ENCODE measurements at regions not wholly inside any gene's neighbourhood (a gene's known extent, or its start where the extent isn't known, plus 50 kb on each side); places are given as distances from the start of the nearest gene placed in this dataset.

DNA sequence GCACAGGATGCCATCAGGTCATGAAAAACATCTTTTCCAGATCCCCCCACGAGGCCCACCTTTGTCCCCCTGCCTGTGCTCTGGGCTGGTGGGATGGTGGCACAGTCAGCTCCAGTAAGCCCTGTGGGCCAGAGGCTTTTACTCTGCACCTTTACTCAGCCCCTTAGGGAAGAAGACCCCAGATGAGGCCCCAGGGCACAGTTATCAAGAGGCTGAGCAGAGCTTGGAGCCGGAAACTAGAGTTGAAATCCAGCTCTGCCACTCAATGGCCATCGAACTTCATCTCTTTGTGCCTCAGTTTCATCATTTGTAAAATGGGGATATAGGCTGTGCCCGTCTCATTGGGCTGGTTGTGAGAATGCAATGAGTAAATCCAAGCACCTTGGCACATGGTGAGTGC, 81.7 kb upstream of the TOX2 start:
- TF ChIP-seq, protein P1, sequence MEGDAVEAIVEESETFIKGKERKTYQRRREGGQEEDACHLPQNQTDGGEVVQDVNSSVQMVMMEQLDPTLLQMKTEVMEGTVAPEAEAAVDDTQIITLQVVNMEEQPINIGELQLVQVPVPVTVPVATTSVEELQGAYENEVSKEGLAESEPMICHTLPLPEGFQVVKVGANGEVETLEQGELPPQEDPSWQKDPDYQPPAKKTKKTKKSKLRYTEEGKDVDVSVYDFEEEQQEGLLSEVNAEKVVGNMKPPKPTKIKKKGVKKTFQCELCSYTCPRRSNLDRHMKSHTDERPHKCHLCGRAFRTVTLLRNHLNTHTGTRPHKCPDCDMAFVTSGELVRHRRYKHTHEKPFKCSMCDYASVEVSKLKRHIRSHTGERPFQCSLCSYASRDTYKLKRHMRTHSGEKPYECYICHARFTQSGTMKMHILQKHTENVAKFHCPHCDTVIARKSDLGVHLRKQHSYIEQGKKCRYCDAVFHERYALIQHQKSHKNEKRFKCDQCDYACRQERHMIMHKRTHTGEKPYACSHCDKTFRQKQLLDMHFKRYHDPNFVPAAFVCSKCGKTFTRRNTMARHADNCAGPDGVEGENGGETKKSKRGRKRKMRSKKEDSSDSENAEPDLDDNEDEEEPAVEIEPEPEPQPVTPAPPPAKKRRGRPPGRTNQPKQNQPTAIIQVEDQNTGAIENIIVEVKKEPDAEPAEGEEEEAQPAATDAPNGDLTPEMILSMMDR (IDR thresholded peaks at IDR 0.05), result no peak
- no peak for TF ChIP-seq POLR2A (IDR thresholded peaks at IDR 0.05)
